ENCODE measurements at regions not wholly inside any gene's neighbourhood (a gene's known extent, or its start where the extent isn't known, plus 50 kb on each side); places are given as distances from the start of the nearest gene placed in this dataset.
"Not testable (repeated sequence)": the region's sequence is repeated elsewhere in the genome, so short reads cannot be mapped to it uniquely, and the experiment has no call there.

DNA sequence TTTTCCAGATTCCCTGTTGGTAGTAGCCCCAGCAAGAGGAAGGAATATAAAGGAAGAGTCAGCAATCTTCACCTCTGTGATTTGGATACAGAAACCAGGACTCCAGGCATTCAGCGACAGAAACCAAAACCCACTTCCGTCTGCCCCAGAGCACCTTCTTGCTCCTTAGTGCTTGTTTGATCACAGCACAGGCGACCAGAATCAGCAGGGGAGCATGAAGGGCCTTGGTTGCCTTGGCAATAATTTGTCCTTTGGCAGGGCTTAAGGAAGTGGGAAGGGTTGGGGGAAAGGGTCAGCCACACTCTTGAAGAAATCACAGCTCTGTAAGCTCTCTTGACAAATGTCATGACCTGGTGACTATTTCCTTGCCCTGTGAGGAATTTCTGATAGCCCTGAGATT lies 379.6 kb downstream of the OTUD1 start:
- H3K9me3 ChIP-seq (ENCODE audit: control insufficient read depth, insufficient read depth, low read length) = no peaks in the 10 kb centered on the region
- no peaks in the 10 kb centered on the region for H3K36me3 ChIP-seq (ENCODE audit: control insufficient read depth, insufficient read depth, low read length)
- H3K4me1 ChIP-seq (ENCODE audit: control insufficient read depth, insufficient read depth, low read length) = peaks cover 7% of the 10 kb centered on the region; the same call in 1 of the 2 replicates
- no peaks in the 10 kb centered on the region for H3K27me3 ChIP-seq (ENCODE audit: control insufficient read depth, insufficient read depth, low read length)
- H3K4me3 ChIP-seq (ENCODE audit: low read depth, low read length) = no peak overlapping the region
- H3K9ac ChIP-seq (ENCODE audit: low read depth, low read length) = no peak overlapping the region
- H3K27ac ChIP-seq (ENCODE audit: low read depth, low read length) = no peak overlapping the region

DNA sequence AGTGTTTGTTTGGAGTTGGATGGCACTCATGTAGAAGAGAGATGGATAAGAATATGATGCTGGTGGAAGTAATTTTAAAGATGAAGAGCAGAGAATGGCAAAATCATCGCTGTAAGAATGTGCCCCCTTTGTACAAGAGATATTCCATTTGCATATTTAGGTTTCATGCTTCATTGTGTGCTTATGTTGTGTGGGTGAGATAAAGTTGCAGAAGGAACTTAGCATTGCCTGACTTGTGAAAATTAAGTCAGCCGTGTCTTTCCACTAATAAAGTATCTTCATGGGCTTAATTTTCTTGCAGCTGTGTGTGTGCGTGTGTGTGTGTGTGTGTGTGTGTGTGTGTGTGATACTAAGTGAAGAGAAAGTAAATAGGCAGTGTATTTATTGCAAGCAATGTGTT lies 381.9 kb downstream of the OTUD1 start:
- Histone ChIP-seq H3K4me1 (ENCODE audit: control insufficient read depth, insufficient read depth, low read length) (peaks cover 7% of the 10 kb centered on the region; the same call in 1 of the 2 replicates), H3K9me3 (ENCODE audit: control insufficient read depth, insufficient read depth, low read length) (no peaks in the 10 kb centered on the region), H3K36me3 (ENCODE audit: control insufficient read depth, insufficient read depth, low read length) (no peaks in the 10 kb centered on the region), H3K27me3 (ENCODE audit: control insufficient read depth, insufficient read depth, low read length) (no peaks in the 10 kb centered on the region), H3K27ac (ENCODE audit: low read depth, low read length) (no peak overlapping the region), H3K4me3 (ENCODE audit: low read depth, low read length) (no peak overlapping the region), H3K9ac (ENCODE audit: low read depth, low read length) (no peak overlapping the region)

DNA sequence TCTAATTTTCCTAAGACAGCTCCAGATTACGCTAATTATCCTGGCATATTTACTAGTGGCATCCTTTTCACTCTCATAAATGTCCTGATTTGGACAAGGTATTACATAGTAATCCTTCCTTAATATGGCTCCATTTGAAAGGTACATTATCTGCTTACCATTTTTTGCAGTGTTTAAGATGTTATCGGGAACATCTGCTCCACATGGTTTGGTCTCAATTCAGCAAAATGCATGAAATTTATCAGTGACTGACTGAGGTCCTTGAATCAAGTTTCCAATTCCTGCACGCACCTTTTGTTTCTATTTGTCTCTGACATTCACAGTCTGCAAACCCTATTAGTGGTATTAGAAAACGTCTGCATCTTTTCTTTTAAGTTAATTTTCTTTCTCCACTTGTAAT lies 384.1 kb upstream of the KIAA1217 start:
- Histone ChIP-seq H3K27ac (ENCODE audit: low read depth, low read length) (no peak overlapping the region), H3K27me3 (ENCODE audit: control insufficient read depth, insufficient read depth, low read length) (no peaks in the 10 kb centered on the region), H3K9me3 (ENCODE audit: control insufficient read depth, insufficient read depth, low read length) (no peaks in the 10 kb centered on the region), H3K9ac (ENCODE audit: low read depth, low read length) (no peak overlapping the region), H3K4me1 (ENCODE audit: control insufficient read depth, insufficient read depth, low read length) (no peaks in the 10 kb centered on the region), H3K36me3 (ENCODE audit: control insufficient read depth, insufficient read depth, low read length) (no peaks in the 10 kb centered on the region), H3K4me3 (ENCODE audit: low read depth, low read length) (no peak overlapping the region)

DNA sequence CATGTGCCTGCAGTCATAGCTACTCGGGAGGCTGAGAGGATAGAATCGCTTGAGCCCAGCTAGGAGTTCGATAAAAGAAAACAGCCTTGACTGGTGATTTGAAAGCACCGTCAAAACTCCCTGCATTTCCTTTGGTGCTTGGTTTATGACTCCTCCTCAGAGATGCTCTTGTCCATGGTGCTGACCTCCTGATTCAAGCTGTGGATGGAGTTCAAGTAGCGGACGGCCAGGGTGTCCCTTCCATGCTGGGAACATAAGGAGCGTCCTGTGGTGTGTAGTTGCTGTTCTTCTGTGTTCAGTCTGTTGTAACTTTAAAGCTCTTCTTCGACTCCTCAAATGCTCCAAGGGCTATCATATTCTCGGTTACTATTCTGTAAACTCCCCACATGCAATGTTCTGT lies 382.5 kb upstream of the KIAA1217 start:
- H3K27me3 ChIP-seq (ENCODE audit: control insufficient read depth, insufficient read depth, low read length) = no peaks in the 10 kb centered on the region
- no peaks in the 10 kb centered on the region for H3K4me1 ChIP-seq (ENCODE audit: control insufficient read depth, insufficient read depth, low read length)
- H3K9ac ChIP-seq (ENCODE audit: low read depth, low read length) = no peak overlapping the region
- no peak overlapping the region for H3K4me3 ChIP-seq (ENCODE audit: low read depth, low read length)
- no peaks in the 10 kb centered on the region for H3K9me3 ChIP-seq (ENCODE audit: control insufficient read depth, insufficient read depth, low read length)
- no peak overlapping the region for H3K27ac ChIP-seq (ENCODE audit: low read depth, low read length)
- no peaks in the 10 kb centered on the region for H3K36me3 ChIP-seq (ENCODE audit: control insufficient read depth, insufficient read depth, low read length)

DNA sequence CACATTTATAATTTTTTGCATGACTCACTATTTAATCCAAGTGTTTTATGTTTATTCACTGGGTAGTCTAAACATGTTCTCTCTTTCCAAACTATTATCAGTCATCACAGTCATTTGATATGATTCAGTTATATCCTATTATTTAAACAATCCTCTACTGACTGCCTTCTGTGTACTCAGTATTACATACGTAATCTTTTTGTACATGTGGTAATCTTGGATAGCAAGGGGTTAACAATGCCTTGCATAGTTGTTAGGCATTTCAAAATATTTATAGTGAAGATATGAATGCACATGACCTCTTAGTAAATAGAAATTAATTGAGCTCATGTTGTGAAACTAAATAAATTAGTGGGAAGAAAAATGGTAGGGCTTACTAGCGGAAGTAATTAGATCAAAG lies 379.4 kb upstream of the KIAA1217 start:
- Histone ChIP-seq H3K9ac (ENCODE audit: low read depth, low read length) (no peak overlapping the region), H3K27ac (ENCODE audit: low read depth, low read length) (no peak overlapping the region), H3K9me3 (ENCODE audit: control insufficient read depth, insufficient read depth, low read length) (no peaks in the 10 kb centered on the region), H3K27me3 (ENCODE audit: control insufficient read depth, insufficient read depth, low read length) (no peaks in the 10 kb centered on the region), H3K4me1 (ENCODE audit: control insufficient read depth, insufficient read depth, low read length) (no peaks in the 10 kb centered on the region), H3K36me3 (ENCODE audit: control insufficient read depth, insufficient read depth, low read length) (no peaks in the 10 kb centered on the region), H3K4me3 (ENCODE audit: low read depth, low read length) (no peak overlapping the region)

DNA sequence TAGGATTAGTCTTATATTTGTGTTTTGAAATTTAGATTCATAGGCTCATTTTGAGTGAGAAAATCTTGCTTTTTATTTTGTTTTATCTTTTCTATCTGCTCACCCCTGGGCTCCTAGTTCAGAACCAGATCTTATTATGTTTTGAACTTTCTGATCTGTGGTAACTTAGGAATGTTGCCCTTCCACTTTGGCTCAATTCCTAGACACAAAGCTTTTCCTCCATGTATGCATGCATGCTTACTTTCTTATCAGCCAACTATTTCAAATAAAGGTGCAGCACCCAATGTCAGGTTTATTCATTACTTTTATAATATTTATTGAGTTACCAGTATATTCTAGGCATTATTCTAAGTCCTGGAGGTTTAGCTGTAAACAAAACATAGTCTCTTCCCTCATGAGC lies 374.8 kb upstream of the KIAA1217 start:
- Histone ChIP-seq H3K36me3 (ENCODE audit: control insufficient read depth, insufficient read depth, low read length) (no peaks in the 10 kb centered on the region), H3K4me1 (ENCODE audit: control insufficient read depth, insufficient read depth, low read length) (no peaks in the 10 kb centered on the region), H3K9me3 (ENCODE audit: control insufficient read depth, insufficient read depth, low read length) (no peaks in the 10 kb centered on the region), H3K4me3 (ENCODE audit: low read depth, low read length) (no peak overlapping the region), H3K27me3 (ENCODE audit: control insufficient read depth, insufficient read depth, low read length) (no peaks in the 10 kb centered on the region), H3K9ac (ENCODE audit: low read depth, low read length) (no peak overlapping the region), H3K27ac (ENCODE audit: low read depth, low read length) (no peak overlapping the region)

DNA sequence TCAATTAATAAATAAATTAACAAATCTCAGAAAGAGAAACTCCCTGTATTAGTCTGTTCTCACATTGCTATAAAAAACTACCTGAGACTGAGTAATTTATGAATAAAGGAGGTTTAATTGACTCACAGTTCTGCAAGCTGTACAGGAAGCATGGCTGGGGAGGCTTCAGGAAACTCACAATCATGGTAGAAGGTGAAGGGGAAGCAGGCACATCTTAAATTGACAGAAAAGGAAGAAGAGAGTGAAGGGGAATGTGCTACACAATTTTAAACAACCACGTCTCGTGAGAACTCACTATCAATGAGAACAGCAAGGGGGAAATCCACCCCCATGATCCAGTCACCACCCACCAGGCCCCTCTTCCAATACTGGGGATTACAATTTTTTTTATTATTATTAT lies 358.3 kb upstream of the KIAA1217 start:
- no peak overlapping the region for H3K9ac ChIP-seq (ENCODE audit: low read depth, low read length)
- no peaks in the 10 kb centered on the region for H3K36me3 ChIP-seq (ENCODE audit: control insufficient read depth, insufficient read depth, low read length)
- no peak overlapping the region for H3K27ac ChIP-seq (ENCODE audit: low read depth, low read length)
- H3K4me1 ChIP-seq (ENCODE audit: control insufficient read depth, insufficient read depth, low read length) = no peaks in the 10 kb centered on the region
- no peaks in the 10 kb centered on the region for H3K27me3 ChIP-seq (ENCODE audit: control insufficient read depth, insufficient read depth, low read length)
- no peaks in the 10 kb centered on the region for H3K9me3 ChIP-seq (ENCODE audit: control insufficient read depth, insufficient read depth, low read length)
- no peak overlapping the region for H3K4me3 ChIP-seq (ENCODE audit: low read depth, low read length)

DNA sequence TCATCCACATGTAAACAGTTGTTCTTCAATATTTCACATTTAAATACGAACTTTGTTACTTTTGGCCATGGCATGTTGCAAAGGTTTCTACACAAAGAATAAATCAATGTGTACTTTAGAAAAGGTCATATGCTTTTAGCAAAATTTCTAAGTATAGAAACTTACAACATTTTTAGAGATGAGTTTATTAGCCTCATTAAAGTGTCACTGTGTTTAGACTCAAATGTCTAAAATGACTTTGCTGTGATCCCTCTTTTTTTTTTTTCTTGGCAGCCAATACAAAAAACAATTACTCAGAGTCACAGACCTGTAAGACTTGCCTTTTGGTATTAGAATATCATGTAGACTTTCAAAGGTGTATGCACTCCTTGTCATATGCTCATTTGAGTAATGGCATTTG lies 349.3 kb upstream of the KIAA1217 start:
- Histone ChIP-seq H3K9me3 (ENCODE audit: control insufficient read depth, insufficient read depth, low read length) (peaks cover 11% of the 10 kb centered on the region), H3K4me1 (ENCODE audit: control insufficient read depth, insufficient read depth, low read length) (no peaks in the 10 kb centered on the region)

DNA sequence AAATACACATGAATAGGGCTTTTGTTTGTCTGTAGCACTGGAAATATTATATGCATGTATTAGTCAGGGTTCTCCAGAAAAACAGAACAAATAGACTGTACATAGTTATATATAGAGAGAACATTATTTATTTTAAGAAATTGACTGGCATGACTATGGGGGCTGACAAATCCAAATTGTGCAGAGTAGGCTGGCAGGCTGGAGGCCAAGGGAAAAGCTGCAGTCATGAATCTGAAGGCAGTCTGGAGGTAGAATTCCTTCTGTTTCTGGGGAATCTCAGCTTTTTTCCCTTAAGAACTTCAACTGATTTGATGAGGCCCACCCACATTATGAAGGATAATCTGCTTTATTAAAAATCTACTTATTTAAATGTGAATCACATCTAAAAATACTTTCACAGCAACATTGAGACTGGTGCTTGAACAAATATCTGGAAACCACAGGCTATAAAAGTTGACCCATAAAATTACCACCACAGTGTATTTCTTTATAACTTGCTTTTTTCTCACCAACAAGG lies 344.2 kb upstream of the KIAA1217 start:
- no peaks in the 10 kb centered on the region for H3K36me3 ChIP-seq (ENCODE audit: control insufficient read depth, insufficient read depth, low read length)
- H3K9me3 ChIP-seq (ENCODE audit: control insufficient read depth, insufficient read depth, low read length) = no peaks in the 10 kb centered on the region
- no peaks in the 10 kb centered on the region for H3K4me1 ChIP-seq (ENCODE audit: control insufficient read depth, insufficient read depth, low read length)
- no peak overlapping the region for H3K4me3 ChIP-seq (ENCODE audit: low read depth, low read length)
- H3K27ac ChIP-seq (ENCODE audit: low read depth, low read length) = no peak overlapping the region
- no peaks in the 10 kb centered on the region for H3K27me3 ChIP-seq (ENCODE audit: control insufficient read depth, insufficient read depth, low read length)
- H3K9ac ChIP-seq (ENCODE audit: low read depth, low read length) = no peak overlapping the region

More for the DNA sequence above, 349.3 kb upstream of the KIAA1217 start:
- Histone ChIP-seq H3K9ac (ENCODE audit: low read depth, low read length) (no peak overlapping the region), H3K4me3 (ENCODE audit: low read depth, low read length) (no peak overlapping the region), H3K27ac (ENCODE audit: low read depth, low read length) (no peak overlapping the region), H3K27me3 (ENCODE audit: control insufficient read depth, insufficient read depth, low read length) (no peaks in the 10 kb centered on the region), H3K36me3 (ENCODE audit: control insufficient read depth, insufficient read depth, low read length) (no peaks in the 10 kb centered on the region)

DNA sequence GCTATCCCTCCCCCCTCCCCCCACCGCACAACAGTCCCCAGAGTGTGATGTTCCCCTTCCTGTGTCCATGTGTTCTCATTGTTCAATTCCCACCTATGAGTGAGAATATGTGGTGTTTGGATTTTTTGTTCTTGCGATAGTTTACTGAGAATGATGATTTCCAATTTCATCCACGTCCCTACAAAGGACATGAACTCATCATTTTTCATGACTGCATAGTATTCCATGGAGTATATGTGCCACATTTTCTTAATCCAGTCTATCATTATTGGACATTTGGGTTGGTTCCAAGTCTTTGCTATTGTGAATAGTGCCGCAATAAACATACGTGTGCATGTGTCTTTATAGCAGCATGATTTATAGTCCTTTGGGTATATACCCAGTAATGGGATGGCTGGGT lies 342.0 kb upstream of the KIAA1217 start:
- not testable (repeated sequence) for H3K9ac ChIP-seq (ENCODE audit: low read depth, low read length); H3K4me3 ChIP-seq (ENCODE audit: low read depth, low read length); H3K36me3 ChIP-seq (ENCODE audit: control insufficient read depth, insufficient read depth, low read length); H3K9me3 ChIP-seq (ENCODE audit: control insufficient read depth, insufficient read depth, low read length); H3K27ac ChIP-seq (ENCODE audit: low read depth, low read length); H3K27me3 ChIP-seq (ENCODE audit: control insufficient read depth, insufficient read depth, low read length)
- peaks cover 21% of the 10 kb centered on the region for H3K4me1 ChIP-seq (ENCODE audit: control insufficient read depth, insufficient read depth, low read length)

DNA sequence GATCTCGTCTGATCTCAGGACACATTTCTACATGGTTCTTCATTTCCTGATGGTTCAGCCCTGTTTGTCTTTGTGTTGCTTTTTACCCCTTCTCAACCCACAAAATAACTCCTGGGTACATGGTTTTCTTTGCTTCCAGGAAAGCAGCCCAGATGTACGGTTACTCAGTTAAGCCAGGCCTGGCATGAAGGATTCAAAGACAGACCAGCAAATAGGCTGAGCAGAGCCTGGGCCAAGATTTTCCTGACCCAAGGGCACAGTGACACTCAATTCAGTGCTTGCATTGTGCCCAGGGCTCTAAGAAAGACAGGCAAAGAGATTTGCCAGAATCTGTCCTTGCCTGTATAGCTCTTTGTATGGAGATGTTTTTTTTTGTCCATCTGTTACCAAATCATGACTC lies 340.8 kb upstream of the KIAA1217 start:
- no peak overlapping the region for H3K9ac ChIP-seq (ENCODE audit: low read depth, low read length)
- no peak overlapping the region for H3K4me3 ChIP-seq (ENCODE audit: low read depth, low read length)
- peaks cover 22% of the 10 kb centered on the region for H3K4me1 ChIP-seq (ENCODE audit: control insufficient read depth, insufficient read depth, low read length)
- H3K27ac ChIP-seq (ENCODE audit: low read depth, low read length) = no peak overlapping the region
- H3K27me3 ChIP-seq (ENCODE audit: control insufficient read depth, insufficient read depth, low read length) = no peaks in the 10 kb centered on the region
- H3K9me3 ChIP-seq (ENCODE audit: control insufficient read depth, insufficient read depth, low read length) = no peaks in the 10 kb centered on the region
- no peaks in the 10 kb centered on the region for H3K36me3 ChIP-seq (ENCODE audit: control insufficient read depth, insufficient read depth, low read length)

DNA sequence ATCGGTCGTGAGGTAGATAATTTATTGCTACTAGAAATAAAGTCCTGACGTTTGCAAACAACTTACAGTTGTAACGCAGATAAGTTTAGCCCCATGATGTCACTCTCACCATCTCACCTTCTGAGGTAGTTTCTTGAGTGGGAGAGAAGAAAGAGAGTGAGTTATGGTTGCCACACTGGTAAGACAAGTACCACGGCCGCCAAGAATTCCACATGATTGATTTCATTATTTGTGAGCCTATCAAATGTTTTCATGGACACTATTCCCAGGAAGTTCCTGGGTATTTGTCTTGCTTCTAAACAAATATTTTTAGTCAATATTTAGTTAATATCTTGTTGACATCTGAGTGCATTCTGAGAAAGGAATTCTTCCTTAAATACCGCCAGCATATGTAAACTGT lies 339.4 kb upstream of the KIAA1217 start:
- no peaks in the 10 kb centered on the region for H3K27me3 ChIP-seq (ENCODE audit: control insufficient read depth, insufficient read depth, low read length)
- peaks cover 22% of the 10 kb centered on the region for H3K4me1 ChIP-seq (ENCODE audit: control insufficient read depth, insufficient read depth, low read length)
- no peak overlapping the region for H3K4me3 ChIP-seq (ENCODE audit: low read depth, low read length)
- H3K36me3 ChIP-seq (ENCODE audit: control insufficient read depth, insufficient read depth, low read length) = no peaks in the 10 kb centered on the region
- no peaks in the 10 kb centered on the region for H3K9me3 ChIP-seq (ENCODE audit: control insufficient read depth, insufficient read depth, low read length)
- H3K27ac ChIP-seq (ENCODE audit: low read depth, low read length) = no peak overlapping the region
- no peak overlapping the region for H3K9ac ChIP-seq (ENCODE audit: low read depth, low read length)
